ENCODE measurements at regions not wholly inside any gene's neighbourhood (a gene's known extent, or its start where the extent isn't known, plus 50 kb on each side); places are given as distances from the start of the nearest gene placed in this dataset.

- no peak overlapping the region for H3K14ac ChIP-seq (ENCODE audit: insufficient read length)
- ChIA-PET CTCF (ENCODE audit: partially characterized antibody) (interaction anchor here (0.9 kb wide), 1 partner anchor 52 kb away, joined by 3 read pairs; no protein-coding TSS in a partner anchor), POLR2A (ENCODE audit: partially characterized antibody) (interaction anchor here (0.5 kb wide), 1 partner anchor 11 kb away, joined by 4 read pairs; no protein-coding TSS in a partner anchor)
- H3K27ac ChIP-seq (ENCODE audit: low read depth, low read length), result no peak overlapping the region
- WGBS, 2 experiments (ENCODE audit: extremely low coverage in 1 of 2, insufficient coverage in 1 of 2, insufficient read length in 1 of 2, insufficient replicate concordance in 2 of 2, low coverage in 1 of 2, low lambda C conversion rate in 2 of 2, missing lambda C conversion rate in 1 of 2), result 92% methylated on average over 1 of the region's 1 CpG; no CpG with 5 or more reads in 1 of the 2 experiments
- H3K36me3 ChIP-seq (ENCODE audit: control insufficient read depth in 2 of 4, insufficient read depth in 4 of 4, low read length in 3 of 4), result no peaks in the 10 kb centered on the region
- H2BK5ac ChIP-seq (ENCODE audit: low read depth, low read length), result no peak overlapping the region
- no peak overlapping the region for H3K4me3 ChIP-seq (ENCODE audit: extremely low read depth in 1 of 4, insufficient read depth in 2 of 4, low read depth in 3 of 4, low read length in 4 of 4)
- no peaks in the 10 kb centered on the region for H4K20me1 ChIP-seq (replicated peaks in 1 of 2; ENCODE audit: control insufficient read depth in 1 of 2, insufficient read depth in 2 of 2, low read length in 2 of 2)
- H2BK12ac ChIP-seq (ENCODE audit: low read depth, low read length), result no peak overlapping the region
- no peaks in the 10 kb centered on the region for H3K23me2 ChIP-seq (ENCODE audit: low read depth, low read length)
- FAIRE-seq (no peak), DNase-seq (ENCODE audit: low read depth in 1 of 2, low spot score in 2 of 2) (no peak)
- H3K4me1 ChIP-seq (replicated peaks in 1 of 4; ENCODE audit: control insufficient read depth in 3 of 4, insufficient read depth in 4 of 4, low read length in 3 of 4), result no peaks in the 10 kb centered on the region
- no peaks in the 10 kb centered on the region for H3K27me3 ChIP-seq (replicated peaks in 1 of 4; ENCODE audit: control insufficient read depth in 3 of 4, extremely low read depth in 1 of 4, insufficient read depth in 3 of 4, low read length in 3 of 4)
- no peak overlapping the region for H3K9ac ChIP-seq (replicated peaks in 1 of 4; ENCODE audit: extremely low read depth in 1 of 4, low read depth in 3 of 4, low read length in 3 of 4)
- no peak for TF ChIP-seq CTBP2 (IDR thresholded peaks at IDR 0.05; ENCODE audit: borderline replicate concordance, insufficient read depth, insufficient read length, low read length)
- TF ChIP-seq FOSL1 (IDR thresholded peaks at IDR 0.05; ENCODE audit: insufficient read depth, low read depth, low read length), result no peak
- TF ChIP-seq ASH2L (IDR thresholded peaks at IDR 0.05; ENCODE audit: low read length), result no peak
- no peak for TF ChIP-seq USF2 (IDR thresholded peaks at IDR 0.05; ENCODE audit: low read length)
- TF ChIP-seq TBP (IDR thresholded peaks at IDR 0.05; ENCODE audit: low read depth, low read length), result no peak
- no peak for TF ChIP-seq JUN (IDR thresholded peaks at IDR 0.05; ENCODE audit: low read depth, low read length)
- no peak overlapping the region for H4K8ac ChIP-seq (ENCODE audit: extremely low read depth, insufficient read depth, low read length)
- H3K18ac ChIP-seq (ENCODE audit: extremely low read depth, low read length), result no peak overlapping the region
- no peak overlapping the region for H2BK20ac ChIP-seq (ENCODE audit: low read length)
- no peak overlapping the region for H3K56ac ChIP-seq (replicated peaks; ENCODE audit: insufficient read length, low read depth, low read length)
- no peak overlapping the region for H2BK15ac ChIP-seq (ENCODE audit: low read length)
- no peaks in the 10 kb centered on the region for H3K79me1 ChIP-seq (ENCODE audit: low read depth, low read length)
- H3K79me2 ChIP-seq (ENCODE audit: control insufficient read depth in 1 of 2, insufficient read depth in 2 of 2, low read length in 2 of 2), result no peaks in the 10 kb centered on the region
- no peak overlapping the region for H2AFZ ChIP-seq (ENCODE audit: low read length)
- H2AK5ac ChIP-seq (ENCODE audit: low read depth, low read length), result no peak overlapping the region
- H4K91ac ChIP-seq (replicated peaks; ENCODE audit: insufficient read length, low read length), result no peak overlapping the region
- no peak overlapping the region for H2BK120ac ChIP-seq (replicated peaks; ENCODE audit: low read depth, low read length)
- H4K5ac ChIP-seq (ENCODE audit: insufficient read length, low read depth, low read length), result no peak overlapping the region
- H3K23ac ChIP-seq (ENCODE audit: insufficient read length), result no peak overlapping the region
- H3K4me2 ChIP-seq (ENCODE audit: insufficient read depth in 1 of 2, low read depth in 2 of 2, low read length in 2 of 2), result no peak overlapping the region
- no peak overlapping the region for H3K4ac ChIP-seq (replicated peaks; ENCODE audit: insufficient read length, low read depth, low read length)
- 0 out of 4 replicates have a peak, but pooled peaks cover 0 to 3% of the 10 kb centered on the region in 2 experiments for H3K9me3 ChIP-seq (ENCODE audit: insufficient read depth in 2 of 2, low read depth in 1 of 2, low read length in 1 of 2)
Observed at GRCh38 chr3:151630938-151631441, 102.7 kb upstream of the AADACL2 start.
